BLaER1 treated with 17β-estradiol and CSF1 and Interleukin-3, amounts not matched to agents 10 nM and 100 nM (cell line): ENCODE measurements at regions not wholly inside any gene's neighbourhood (a gene's known extent, or its start where the extent isn't known, plus 50 kb on each side); places are given as distances from the start of the nearest gene placed in this dataset.

Experiments
- H3K27ac ChIP-seq, 11 experiments: shearing (Covaris generic); formaldehyde crosslinking; 2 replicates each; pipeline ENCODE4 v1.8.1; 2022
- H3K27me3 ChIP-seq, 11 experiments: shearing (Covaris generic); formaldehyde crosslinking; 2 replicates each; pipeline ENCODE4 v1.8.1; 2022
- H3K36me3 ChIP-seq, 11 experiments: shearing (Covaris generic); formaldehyde crosslinking; 2 replicates each; pipeline ENCODE4 v1.8.1; 2022
- H3K4me1 ChIP-seq, 10 experiments: shearing (Covaris generic); formaldehyde crosslinking; 2 replicates each; pipeline ENCODE4 v1.8.1; 2022
- H3K4me2 ChIP-seq, 11 experiments: shearing (Covaris generic); formaldehyde crosslinking; 2 replicates each; pipeline ENCODE4 v1.8.1; 2022
- H3K4me3 ChIP-seq, 10 experiments: shearing (Covaris generic); formaldehyde crosslinking; 2 replicates each; pipeline ENCODE4 v1.8.1; 2022
- H3K9ac ChIP-seq, 11 experiments: shearing (Covaris generic); formaldehyde crosslinking; 2 replicates each; pipeline ENCODE4 v1.8.1; 2022
- H3K9me3 ChIP-seq, 11 experiments: shearing (Covaris generic); formaldehyde crosslinking; replicated peaks in 1 of 11; 2 replicates each; pipeline ENCODE4 v1.8.1; 2022
- H4K20me1 ChIP-seq, 11 experiments: shearing (Covaris generic); formaldehyde crosslinking; 2 replicates each; pipeline ENCODE4 v1.8.1; 2022
- Cebpa-rat ChIP-seq, 11 experiments: shearing (Covaris generic); IDR thresholded peaks; 2 replicates each; pipeline ENCODE4 v1.8.1; 2022

GRCh38 chr15:70449311-70450141 lies 313.8 kb downstream of the UACA start:
- H3K9ac ChIP-seq = no peak overlapping the region
- no peak overlapping the region for H3K4me3 ChIP-seq
- no peak overlapping the region for H3K27ac ChIP-seq
- no peak overlapping the region for H3K4me2 ChIP-seq
- peaks cover 17 to 37% (median 33%) of the 10 kb centered on the region in 10 experiments for H3K4me1 ChIP-seq
- H3K9me3 ChIP-seq = no peaks in the 10 kb centered on the region
- H3K27me3 ChIP-seq = peaks cover 18 to 59% (median 27%) of the 10 kb centered on the region in 11 experiments
- H3K36me3 ChIP-seq = no peaks in the 10 kb centered on the region
- H4K20me1 ChIP-seq = peaks cover 0 to 31% (median 16%) of the 10 kb centered on the region in 11 experiments; a peak in 16 of 22 replicates
- TF ChIP-seq Cebpa-rat (IDR thresholded peaks at IDR 0.05) = no peak

- H3K9me3 ChIP-seq = no peaks in the 10 kb centered on the region
- H3K27me3 ChIP-seq = peaks cover 31 to 73% (median 41%) of the 10 kb centered on the region in 11 experiments
- peak overlapping the region in 2 of 10 experiments; percentile 11 to 22; a peak in 2 of 20 replicates for H3K4me3 ChIP-seq
- H3K27ac ChIP-seq = no peak overlapping the region
- H3K36me3 ChIP-seq = no peaks in the 10 kb centered on the region
- no peak for TF ChIP-seq Cebpa-rat (IDR thresholded peaks at IDR 0.05)
- H3K4me1 ChIP-seq = peaks cover 17 to 37% (median 33%) of the 10 kb centered on the region in 10 experiments
- H3K4me2 ChIP-seq = peak overlapping the region; percentile 66 to 93 (median 85)
- peak overlapping the region in 7 of 11 experiments; percentile 11 to 49 (median 31); a peak in 7 of 22 replicates for H3K9ac ChIP-seq
- peaks cover 0 to 31% (median 16%) of the 10 kb centered on the region in 11 experiments; a peak in 16 of 22 replicates for H4K20me1 ChIP-seq
These were observed 315.2 kb downstream of the UACA start for GRCh38 chr15:70447928-70448698.

GRCh38 chr15:70447521-70447920 lies 315.8 kb downstream of the UACA start:
- H3K4me1 ChIP-seq = peaks cover 17 to 37% (median 33%) of the 10 kb centered on the region in 10 experiments
- no peaks in the 10 kb centered on the region for H3K9me3 ChIP-seq
- no peak for TF ChIP-seq Cebpa-rat (IDR thresholded peaks at IDR 0.05)
- H3K27me3 ChIP-seq = peaks cover 31 to 78% (median 44%) of the 10 kb centered on the region in 11 experiments
- peaks cover 0 to 31% (median 16%) of the 10 kb centered on the region in 11 experiments; a peak in 16 of 22 replicates for H4K20me1 ChIP-seq
- H3K9ac ChIP-seq = peak overlapping the region in 7 of 11 experiments; percentile 11 to 49 (median 31); a peak in 7 of 22 replicates
- peak overlapping the region; percentile 66 to 93 (median 85) for H3K4me2 ChIP-seq
- H3K27ac ChIP-seq = no peak overlapping the region
- peak overlapping the region in 2 of 10 experiments; percentile 11 to 22; a peak in 2 of 20 replicates for H3K4me3 ChIP-seq
- H3K36me3 ChIP-seq = no peaks in the 10 kb centered on the region

- Histone ChIP-seq H3K4me2 (peak overlapping the region; percentile 66 to 93 (median 85); a peak in 21 of 22 replicates), H3K36me3 (no peaks in the 10 kb centered on the region), H3K27ac (no peak overlapping the region), H3K4me1 (peaks cover 17 to 37% (median 33%) of the 10 kb centered on the region in 10 experiments), H3K9ac (no peak overlapping the region), H3K9me3 (no peaks in the 10 kb centered on the region), H4K20me1 (peaks cover 0 to 31% (median 16%) of the 10 kb centered on the region in 11 experiments; a peak in 16 of 22 replicates), H3K4me3 (no peak overlapping the region), H3K27me3 (peaks cover 31 to 80% (median 46%) of the 10 kb centered on the region in 11 experiments)
- TF ChIP-seq Cebpa-rat (IDR thresholded peaks at IDR 0.05) = no peak
These were observed 316.3 kb downstream of the UACA start for GRCh38 chr15:70447081-70447480.

GRCh38 chr15:70443486-70444273 lies 319.7 kb downstream of the UACA start:
- H3K9ac ChIP-seq = no peak overlapping the region
- H3K4me3 ChIP-seq = no peak overlapping the region
- no peak for TF ChIP-seq Cebpa-rat (IDR thresholded peaks at IDR 0.05)
- peaks cover 17 to 26% (median 22%) of the 10 kb centered on the region in 10 experiments for H3K4me1 ChIP-seq
- no peaks in the 10 kb centered on the region for H3K36me3 ChIP-seq
- no peaks in the 10 kb centered on the region for H3K9me3 ChIP-seq
- no peak overlapping the region for H3K4me2 ChIP-seq
- peaks cover 30 to 61% (median 44%) of the 10 kb centered on the region in 11 experiments for H3K27me3 ChIP-seq
- H3K27ac ChIP-seq = no peak overlapping the region
- peaks cover 0 to 22% (median 14%) of the 10 kb centered on the region in 11 experiments; a peak in 17 of 22 replicates for H4K20me1 ChIP-seq

GRCh38 chr15:70442616-70443321 lies 320.6 kb downstream of the UACA start:
- peaks cover 21 to 52% (median 34%) of the 10 kb centered on the region in 11 experiments; a peak in 20 of 22 replicates for H3K27me3 ChIP-seq
- no peaks in the 10 kb centered on the region for H3K9me3 ChIP-seq
- H3K4me1 ChIP-seq = peaks cover 8 to 17% (median 13%) of the 10 kb centered on the region in 10 experiments
- H3K4me2 ChIP-seq = no peak overlapping the region
- no peaks in the 10 kb centered on the region for H3K36me3 ChIP-seq
- H3K4me3 ChIP-seq = no peak overlapping the region
- TF ChIP-seq Cebpa-rat (IDR thresholded peaks at IDR 0.05) = no peak
- peaks cover 0 to 13% (median 7%) of the 10 kb centered on the region in 11 experiments; a peak in 12 of 22 replicates for H4K20me1 ChIP-seq
- no peak overlapping the region for H3K27ac ChIP-seq
- H3K9ac ChIP-seq = no peak overlapping the region

- Histone ChIP-seq H3K27ac (no peak overlapping the region), H3K9me3 (no peaks in the 10 kb centered on the region), H3K36me3 (no peaks in the 10 kb centered on the region), H3K9ac (no peak overlapping the region), H3K4me2 (no peak overlapping the region), H4K20me1 (peaks cover 0 to 8% (median 1%) of the 10 kb centered on the region in 11 experiments; a peak in 10 of 22 replicates), H3K4me1 (peaks cover 2 to 11% (median 8%) of the 10 kb centered on the region in 10 experiments), H3K4me3 (no peak overlapping the region), H3K27me3 (peaks cover 16 to 46% (median 30%) of the 10 kb centered on the region in 11 experiments; a peak in 20 of 22 replicates)
- TF ChIP-seq Cebpa-rat (IDR thresholded peaks at IDR 0.05) = no peak
These were observed 321.1 kb downstream of the UACA start for GRCh38 chr15:70442211-70442610.
